Tibial artery (tissue), 4 donors: ENCODE measurements at regions not wholly inside any gene's neighbourhood (a gene's known extent, or its start where the extent isn't known, plus 50 kb on each side); places are given as distances from the start of the nearest gene placed in this dataset.

Source experiments
- DNase-seq, 2 donors: peaks; one replicate each; pipeline ENCODE4 v3.0.0-alpha.2; 2019
- H3K27ac ChIP-seq, 2 donors: fragments of 200-600 bp; sonication (generic) in 1 of 2; 1 replicate in 1 of 2; 2 replicates in 1 of 2; pipeline ENCODE4 v1.5.1; 2018 to 2019; ENCODE audit warnings: mild to moderate bottlenecking in 1 of 2
- H3K27me3 ChIP-seq, 2 donors: fragments of 200-600 bp; sonication (generic) in 1 of 2; one replicate each; pipeline versions ENCODE4 v1.5.1 to v1.6.0; 2016 to 2019
- H3K36me3 ChIP-seq, 3 donors: fragments of 200-600 bp; sonication (generic) in 2 of 3; one replicate each; pipeline ENCODE4 v1.5.1; 2016 to 2019; ENCODE audit warnings: mild to moderate bottlenecking in 2 of 3
- H3K4me1 ChIP-seq, 4 donors: fragments of 200-600 bp; sonication (generic) in 2 of 4; 1 replicate in 3 of 4; 2 replicates in 1 of 4; pipeline ENCODE4 v1.5.1; 2016 to 2019
- H3K4me3 ChIP-seq, 2 donors: fragments of 200-600 bp; sonication (generic) in 1 of 2; 1 replicate in 1 of 2; 2 replicates in 1 of 2; pipeline ENCODE4 v1.5.1; 2018 to 2019; ENCODE audit warnings: mild to moderate bottlenecking in 2 of 2
- H3K9me3 ChIP-seq, 3 donors: fragments of 200-600 bp; sonication (generic) in 1 of 3; one replicate each; pipeline ENCODE4 v1.5.1; 2016 to 2019
- CTCF ChIP-seq, 2 experiments: fragments of 200-600 bp in 1 of 2; fragments of 450-650 bp in 1 of 2; IDR thresholded peaks; one replicate each; pipeline ENCODE4 v1.5.1; 2017 to 2019; ENCODE audit warnings: antibody characterized with exemption in 2 of 2, mild to moderate bottlenecking in 1 of 2, moderate library complexity in 1 of 2
- intact Hi-C: fragments of 100-400 bp; cut with DNase I; formaldehyde crosslinking; loops from one replicate; pipeline ENCODE4 v1.15.0; 2023; ENCODE audit warnings: low total_unique reads

DNA sequence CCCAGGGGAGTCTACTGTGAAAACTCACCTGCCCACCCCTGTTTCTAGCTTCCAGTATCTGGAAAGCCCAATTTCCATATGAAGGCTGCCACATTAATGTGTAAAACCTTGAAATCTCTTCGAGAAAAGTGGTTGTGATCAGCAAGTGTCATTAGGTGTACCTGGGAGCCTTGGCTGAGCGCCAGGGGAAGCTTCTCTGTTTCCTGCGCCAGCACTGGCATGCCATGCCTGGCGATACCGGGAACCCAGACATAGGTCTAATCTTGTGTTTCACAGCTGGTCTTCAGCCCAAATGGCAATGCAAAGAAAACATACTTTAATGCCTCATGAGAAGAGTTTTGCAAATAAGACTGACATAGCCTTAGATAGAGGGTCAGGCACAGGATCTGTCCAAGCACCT lies 101.6 kb downstream of the TENT4A start:
- H3K36me3 ChIP-seq, result no peaks in the 10 kb centered on the region
- H3K27ac ChIP-seq, result no peak overlapping the region
- no peak overlapping the region for H3K4me3 ChIP-seq
- peaks cover 0 to 9% (median 1%) of the 10 kb centered on the region in 4 donors for H3K4me1 ChIP-seq
- DNase-seq, result no peak
- no peaks in the 10 kb centered on the region for H3K9me3 ChIP-seq
- no peak for TF ChIP-seq CTCF (IDR thresholded peaks at IDR 0.05)
- intact Hi-C loops, result no loop called here
- H3K27me3 ChIP-seq, result peaks cover 0 to 8% of the 10 kb centered on the region in 2 donors

DNA sequence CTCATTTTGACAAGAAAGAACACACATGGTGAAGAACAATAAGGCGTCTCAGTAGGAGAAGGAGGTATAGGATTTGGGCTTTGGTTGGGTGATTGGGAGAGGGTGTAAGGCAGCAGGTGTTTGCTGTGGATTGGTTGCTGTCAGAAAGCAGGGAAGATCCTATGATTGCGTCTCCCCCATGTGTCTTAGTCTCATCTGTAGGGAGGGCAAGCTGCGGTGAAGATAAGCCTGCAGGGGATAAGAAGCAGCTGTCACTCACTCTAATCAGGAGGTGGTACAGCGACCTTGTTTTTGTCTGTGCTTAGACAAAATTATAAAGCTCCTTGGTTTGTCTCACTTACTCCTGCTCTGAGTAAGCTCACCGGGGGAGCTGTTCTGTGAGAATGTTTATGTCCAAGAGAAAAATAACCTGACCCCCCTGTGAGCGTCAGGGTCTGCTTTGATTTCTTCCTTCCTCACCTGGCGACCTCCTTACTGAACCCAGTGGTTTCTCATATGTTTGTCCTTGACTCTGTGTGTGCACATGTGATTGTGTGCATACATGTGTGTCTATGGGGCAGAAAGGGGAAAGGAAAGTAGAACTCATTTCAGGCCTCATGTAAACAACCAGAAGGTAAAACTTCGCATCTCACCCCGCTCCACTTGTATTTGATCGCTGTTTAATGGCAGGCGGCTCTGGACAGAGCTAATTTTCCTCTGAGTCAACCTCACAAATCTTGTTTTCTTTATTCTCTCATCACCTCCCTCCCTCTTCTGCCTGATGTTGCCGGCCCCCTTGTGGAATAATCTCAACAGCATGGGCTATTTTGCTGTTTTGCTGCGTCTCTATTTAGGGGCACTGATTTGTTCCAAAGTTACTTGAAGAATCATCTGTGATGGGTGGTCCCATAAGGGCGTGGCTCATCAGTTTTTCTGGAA lies 105.6 kb downstream of the TENT4A start:
- no peak for DNase-seq
- peaks cover 0 to 12% of the 10 kb centered on the region in 2 donors for H3K27me3 ChIP-seq
- peaks cover 0 to 5% (median 0%) of the 10 kb centered on the region in 3 donors for H3K9me3 ChIP-seq
- intact Hi-C loops, result no loop called here
- TF ChIP-seq CTCF (IDR thresholded peaks at IDR 0.05), result no peak
- no peaks in the 10 kb centered on the region for H3K4me1 ChIP-seq
- no peak overlapping the region for H3K27ac ChIP-seq
- H3K36me3 ChIP-seq, result no peaks in the 10 kb centered on the region
- no peak overlapping the region for H3K4me3 ChIP-seq

GRCh38 chr5:6819521-6819920 lies 106.3 kb downstream of the TENT4A start:
- intact Hi-C loops, result no loop called here
- DNase-seq, result no peak
- no peak overlapping the region for H3K4me3 ChIP-seq
- no peak overlapping the region for H3K27ac ChIP-seq
- peaks cover 0 to 5% (median 0%) of the 10 kb centered on the region in 3 donors for H3K9me3 ChIP-seq
- no peak for TF ChIP-seq CTCF (IDR thresholded peaks at IDR 0.05)
- peaks cover 0 to 12% of the 10 kb centered on the region in 2 donors for H3K27me3 ChIP-seq
- H3K36me3 ChIP-seq, result no peaks in the 10 kb centered on the region
- no peaks in the 10 kb centered on the region for H3K4me1 ChIP-seq

DNA sequence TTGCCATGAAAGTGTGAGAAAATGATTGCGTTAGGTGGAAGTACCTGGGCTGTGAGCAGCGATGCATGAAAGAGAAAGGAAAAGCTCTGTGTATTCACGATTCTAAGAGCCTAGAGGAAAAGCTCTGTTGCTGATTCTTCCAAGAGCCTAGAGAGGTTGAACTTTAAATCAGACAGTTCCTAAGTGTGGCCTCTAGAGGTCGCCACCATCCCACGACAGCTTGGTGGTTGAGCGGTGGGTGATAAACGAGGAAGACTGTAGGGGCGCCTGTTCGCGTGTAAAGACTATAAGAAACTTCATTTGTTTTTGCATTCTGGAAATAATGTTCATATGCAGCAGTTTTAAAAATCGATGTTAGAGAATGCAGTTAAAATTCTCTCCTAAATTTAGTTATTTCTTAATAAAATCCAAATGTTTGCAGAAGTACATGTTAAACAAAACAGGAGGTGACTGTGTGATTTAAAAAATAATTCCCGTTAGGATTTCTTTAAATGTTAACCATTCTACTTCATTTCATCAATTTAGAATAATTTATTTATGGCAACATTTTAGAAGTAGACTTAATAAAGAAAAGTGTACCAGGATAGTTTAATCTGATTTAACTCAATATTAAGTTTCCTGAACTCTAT lies 107.7 kb downstream of the TENT4A start:
- DNase-seq, result no peak
- intact Hi-C loops, result no loop called here
- Histone ChIP-seq H3K9me3 (peaks cover 0 to 5% (median 0%) of the 10 kb centered on the region in 3 donors), H3K4me3 (no peak overlapping the region), H3K27me3 (peaks cover 0 to 12% of the 10 kb centered on the region in 2 donors), H3K4me1 (no peaks in the 10 kb centered on the region), H3K36me3 (no peaks in the 10 kb centered on the region), H3K27ac (no peak overlapping the region)
- peak in 1 of 2 experiments; percentile 25 for TF ChIP-seq CTCF (IDR thresholded peaks at IDR 0.05)

DNA sequence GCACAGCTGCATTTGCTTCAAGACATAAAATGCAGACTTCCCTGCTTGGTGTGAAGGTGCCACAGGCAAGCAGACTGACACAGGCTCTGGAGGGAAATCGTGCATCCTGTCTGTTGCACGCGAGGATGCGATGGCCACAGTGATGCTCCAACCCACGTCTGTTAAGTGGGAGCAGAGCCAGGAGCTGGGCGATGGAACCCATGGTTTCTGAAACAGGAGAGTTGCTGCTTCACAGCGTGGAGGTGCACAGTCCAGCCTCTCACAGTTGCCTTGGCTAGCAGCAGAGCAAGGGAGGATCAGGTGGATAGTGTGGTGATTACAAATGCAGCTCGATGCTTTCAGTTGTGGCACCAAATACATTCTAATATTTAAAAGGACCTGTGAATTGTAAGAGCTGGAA lies 108.8 kb downstream of the TENT4A start:
- no peak for DNase-seq
- H3K27me3 ChIP-seq, result peaks cover 0 to 12% of the 10 kb centered on the region in 2 donors
- no peaks in the 10 kb centered on the region for H3K4me1 ChIP-seq
- H3K36me3 ChIP-seq, result no peaks in the 10 kb centered on the region
- no peak overlapping the region for H3K4me3 ChIP-seq
- no peak overlapping the region for H3K27ac ChIP-seq
- H3K9me3 ChIP-seq, result peaks cover 0 to 5% (median 0%) of the 10 kb centered on the region in 3 donors
- TF ChIP-seq CTCF (IDR thresholded peaks at IDR 0.05), result no peak
- intact Hi-C loops, result no loop called here
